Gastroesophageal sphincter (tissue), 3 donors: ENCODE measurements at regions not wholly inside any gene's neighbourhood (a gene's known extent, or its start where the extent isn't known, plus 50 kb on each side); places are given as distances from the start of the nearest gene placed in this dataset.

Experiments used
- CTCF ChIP-seq, 4 experiments: fragments of 200-600 bp in 2 of 4; fragments of 450-650 bp in 2 of 4; sonication (generic) in 1 of 4; IDR thresholded peaks; one replicate each; pipeline ENCODE4 v1.5.1; 2017 to 2019; ENCODE audit warnings: antibody characterized with exemption in 4 of 4, mild to moderate bottlenecking in 2 of 4, moderate library complexity in 2 of 4
- POLR2A ChIP-seq, 2 donors: fragments of 450-650 bp; IDR thresholded peaks; one replicate each; pipeline ENCODE4 v1.6.1; 2017; ENCODE audit warnings: antibody characterized with exemption in 2 of 2, mild to moderate bottlenecking in 2 of 2, moderate library complexity in 1 of 2

DNA sequence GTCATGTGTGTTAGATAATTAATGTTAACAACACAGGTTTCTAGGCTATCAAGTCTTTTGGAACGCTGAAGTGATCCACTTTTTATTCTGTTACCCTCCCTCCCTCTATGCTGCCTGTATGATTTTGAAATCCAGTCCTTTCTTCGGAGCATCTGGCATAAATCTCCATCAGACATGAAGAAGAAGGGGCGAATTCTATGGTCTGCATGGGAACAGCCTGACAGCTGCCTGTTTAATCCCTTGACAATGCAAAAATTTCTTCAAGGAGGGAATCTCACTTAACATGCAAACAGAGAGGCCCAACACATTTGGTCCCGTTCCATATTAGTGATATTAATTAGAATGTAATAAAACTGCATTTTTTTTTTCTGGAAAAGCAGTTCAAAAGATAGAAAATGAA is 145.2 kb downstream of the VGLL3 start:
- no peak for TF ChIP-seq CTCF (IDR thresholded peaks at IDR 0.05)
- TF ChIP-seq POLR2A (IDR thresholded peaks at IDR 0.05) = no peak
